ENCODE measurements at regions not wholly inside any gene's neighbourhood (a gene's known extent, or its start where the extent isn't known, plus 50 kb on each side); places are given as distances from the start of the nearest gene placed in this dataset.

GRCh38 chr16:87552072-87552718 lies 50.1 kb upstream of the JPH3 start:
- TF ChIP-seq REST (IDR thresholded peaks at IDR 0.05; ENCODE audit: insufficient replicate concordance, low read depth) (no peak), POLR2AphosphoS5 (IDR thresholded peaks at IDR 0.05; ENCODE audit: low read depth) (no peak), GABPA (IDR thresholded peaks at IDR 0.05; ENCODE audit: low read depth) (no peak), CTCF (IDR thresholded peaks at IDR 0.05; ENCODE audit: insufficient read depth, low read length) (no peak), SPI1 (IDR thresholded peaks at IDR 0.05; ENCODE audit: borderline replicate concordance, low read depth) (no peak)
- H3K4me3 ChIP-seq (replicated peaks; ENCODE audit: insufficient read depth, low read length): no peak overlapping the region
- H3K27me3 ChIP-seq (ENCODE audit: insufficient read depth, poor library complexity, severe bottlenecking): no peaks in the 10 kb centered on the region
- H3K27ac ChIP-seq (replicated peaks): no peak overlapping the region
- no peak for DNase-seq (ENCODE audit: low read depth in 1 of 2, low spot score in 1 of 2)

GRCh38 chr16:87551487-87551886 lies 50.8 kb upstream of the JPH3 start:
- no peak overlapping the region for H3K27ac ChIP-seq (replicated peaks)
- no peak for DNase-seq (ENCODE audit: low read depth in 1 of 2, low spot score in 1 of 2)
- TF ChIP-seq SPI1 (IDR thresholded peaks at IDR 0.05; ENCODE audit: borderline replicate concordance, low read depth) (no peak), CTCF (IDR thresholded peaks at IDR 0.05; ENCODE audit: insufficient read depth, low read length) (no peak), GABPA (IDR thresholded peaks at IDR 0.05; ENCODE audit: low read depth) (no peak), POLR2AphosphoS5 (IDR thresholded peaks at IDR 0.05; ENCODE audit: low read depth) (no peak), REST (IDR thresholded peaks at IDR 0.05; ENCODE audit: insufficient replicate concordance, low read depth) (no peak)
- no peaks in the 10 kb centered on the region for H3K27me3 ChIP-seq (ENCODE audit: insufficient read depth, poor library complexity, severe bottlenecking)
- no peak overlapping the region for H3K4me3 ChIP-seq (replicated peaks; ENCODE audit: insufficient read depth, low read length)

GRCh38 chr16:87550495-87550961 lies 51.8 kb upstream of the JPH3 start:
- TF ChIP-seq REST (IDR thresholded peaks at IDR 0.05; ENCODE audit: insufficient replicate concordance, low read depth) (no peak), SPI1 (IDR thresholded peaks at IDR 0.05; ENCODE audit: borderline replicate concordance, low read depth) (no peak), CTCF (IDR thresholded peaks at IDR 0.05; ENCODE audit: insufficient read depth, low read length) (peak; percentile 32)
- no peak for DNase-seq (ENCODE audit: low read depth in 1 of 2, low spot score in 1 of 2)
- no peaks in the 10 kb centered on the region for H3K27me3 ChIP-seq (ENCODE audit: insufficient read depth, poor library complexity, severe bottlenecking)
- H3K27ac ChIP-seq (replicated peaks): no peak overlapping the region
- no peak overlapping the region for H3K4me3 ChIP-seq (replicated peaks; ENCODE audit: insufficient read depth, low read length)

All from HL-60 (cell line).